ENCODE measurements at regions not wholly inside any gene's neighbourhood (a gene's known extent, or its start where the extent isn't known, plus 50 kb on each side); places are given as distances from the start of the nearest gene placed in this dataset.

DNA sequence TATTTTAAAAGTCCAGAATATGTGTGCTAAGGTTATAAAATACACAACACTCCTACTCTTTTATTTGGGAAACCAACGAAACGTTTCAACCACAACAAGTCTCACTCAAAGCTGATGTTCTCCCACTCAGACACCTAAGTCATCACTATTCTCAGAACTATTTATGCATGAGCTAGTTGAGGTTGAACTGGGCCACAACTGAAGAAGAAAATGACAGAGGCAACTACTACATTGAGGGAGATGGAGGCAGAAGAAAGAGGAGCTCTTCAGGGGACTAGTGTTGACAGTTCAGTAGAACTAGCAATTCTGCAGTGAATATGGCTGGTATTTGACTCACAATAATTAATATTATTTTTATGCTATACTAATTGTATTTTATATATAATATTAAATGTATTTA, 198.2 kb downstream of the SEC16B start:
- Histone ChIP-seq H3K79me2 (ENCODE audit: insufficient read depth, low read length) (no peaks in the 10 kb centered on the region), H3K9ac (ENCODE audit: low read depth, low read length, poor library complexity, severe bottlenecking) (no peak overlapping the region), H3K9me2 (replicated peaks; ENCODE audit: low read depth, low read length) (no peaks in the 10 kb centered on the region), H3K4me3 (ENCODE audit: low read length, poor library complexity, severe bottlenecking) (no peak overlapping the region), H3F3A (ENCODE audit: low read depth) (no peaks in the 10 kb centered on the region), H2AFZ (ENCODE audit: low read length) (no peak overlapping the region), H4K20me1 (ENCODE audit: insufficient read depth, low read length, poor library complexity, severe bottlenecking) (no peaks in the 10 kb centered on the region), H3K36me3 (ENCODE audit: insufficient read depth, low read length) (no peaks in the 10 kb centered on the region), H3K4me1 (ENCODE audit: insufficient read depth, low read length, poor library complexity, severe bottlenecking) (no peaks in the 10 kb centered on the region), H3K9me3 (ENCODE audit: insufficient read depth, low read depth, low read length) (peaks cover 13% of the 10 kb centered on the region; the same call in 1 of the 2 replicates), H3K27me3 (ENCODE audit: insufficient read depth, low read length, poor library complexity, severe bottlenecking) (no peaks in the 10 kb centered on the region), H3K4me2 (ENCODE audit: low read depth, low read length, poor library complexity, severe bottlenecking) (no peak overlapping the region)
- TF ChIP-seq, protein P1, sequence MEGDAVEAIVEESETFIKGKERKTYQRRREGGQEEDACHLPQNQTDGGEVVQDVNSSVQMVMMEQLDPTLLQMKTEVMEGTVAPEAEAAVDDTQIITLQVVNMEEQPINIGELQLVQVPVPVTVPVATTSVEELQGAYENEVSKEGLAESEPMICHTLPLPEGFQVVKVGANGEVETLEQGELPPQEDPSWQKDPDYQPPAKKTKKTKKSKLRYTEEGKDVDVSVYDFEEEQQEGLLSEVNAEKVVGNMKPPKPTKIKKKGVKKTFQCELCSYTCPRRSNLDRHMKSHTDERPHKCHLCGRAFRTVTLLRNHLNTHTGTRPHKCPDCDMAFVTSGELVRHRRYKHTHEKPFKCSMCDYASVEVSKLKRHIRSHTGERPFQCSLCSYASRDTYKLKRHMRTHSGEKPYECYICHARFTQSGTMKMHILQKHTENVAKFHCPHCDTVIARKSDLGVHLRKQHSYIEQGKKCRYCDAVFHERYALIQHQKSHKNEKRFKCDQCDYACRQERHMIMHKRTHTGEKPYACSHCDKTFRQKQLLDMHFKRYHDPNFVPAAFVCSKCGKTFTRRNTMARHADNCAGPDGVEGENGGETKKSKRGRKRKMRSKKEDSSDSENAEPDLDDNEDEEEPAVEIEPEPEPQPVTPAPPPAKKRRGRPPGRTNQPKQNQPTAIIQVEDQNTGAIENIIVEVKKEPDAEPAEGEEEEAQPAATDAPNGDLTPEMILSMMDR (conservative IDR thresholded peaks at IDR 0.05; ENCODE audit: low read length), result no peak
- TF ChIP-seq EZH2phosphoT487 (IDR thresholded peaks at IDR 0.05; ENCODE audit: borderline replicate concordance), result no peak

DNA sequence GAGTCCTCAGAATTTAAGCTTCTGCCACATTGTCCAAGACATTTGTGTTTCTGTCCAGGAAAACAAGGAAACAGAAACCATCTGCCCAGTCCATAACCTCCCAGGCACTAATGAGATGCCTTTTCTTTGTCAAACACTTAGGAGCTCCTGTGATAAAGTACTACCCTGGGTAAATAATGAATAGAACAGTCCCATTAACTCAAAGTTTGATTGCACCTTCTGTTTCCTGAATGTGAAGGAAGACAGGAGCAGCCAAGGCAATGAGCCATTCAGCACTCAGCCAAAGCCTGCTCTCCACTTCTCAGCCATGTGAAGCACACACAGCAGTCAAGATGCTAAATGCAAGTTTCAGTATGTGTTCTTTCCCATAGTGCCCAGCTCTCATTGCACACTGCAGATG, 199.8 kb downstream of the SEC16B start:
- no peaks in the 10 kb centered on the region for H3K36me3 ChIP-seq (ENCODE audit: insufficient read depth, low read length)
- TF ChIP-seq EZH2phosphoT487 (IDR thresholded peaks at IDR 0.05; ENCODE audit: borderline replicate concordance), result no peak
- TF ChIP-seq, protein P1 (conservative IDR thresholded peaks at IDR 0.05; ENCODE audit: low read length), result no peak
- peaks cover 13% of the 10 kb centered on the region; the same call in 1 of the 2 replicates for H3K9me3 ChIP-seq (ENCODE audit: insufficient read depth, low read depth, low read length)
- no peaks in the 10 kb centered on the region for H3K79me2 ChIP-seq (ENCODE audit: insufficient read depth, low read length)
- H4K20me1 ChIP-seq (ENCODE audit: insufficient read depth, low read length, poor library complexity, severe bottlenecking), result no peaks in the 10 kb centered on the region
- no peaks in the 10 kb centered on the region for H3K4me1 ChIP-seq (ENCODE audit: insufficient read depth, low read length, poor library complexity, severe bottlenecking)
- H3K9me2 ChIP-seq (replicated peaks; ENCODE audit: low read depth, low read length), result no peaks in the 10 kb centered on the region
- H3K27me3 ChIP-seq (ENCODE audit: insufficient read depth, low read length, poor library complexity, severe bottlenecking), result no peaks in the 10 kb centered on the region
- H3K4me3 ChIP-seq (ENCODE audit: low read length, poor library complexity, severe bottlenecking), result no peak overlapping the region
- H2AFZ ChIP-seq (ENCODE audit: low read length), result no peak overlapping the region
- H3F3A ChIP-seq (ENCODE audit: low read depth), result no peaks in the 10 kb centered on the region
- no peak overlapping the region for H3K9ac ChIP-seq (ENCODE audit: low read depth, low read length, poor library complexity, severe bottlenecking)
- no peak overlapping the region for H3K4me2 ChIP-seq (ENCODE audit: low read depth, low read length, poor library complexity, severe bottlenecking)

DNA sequence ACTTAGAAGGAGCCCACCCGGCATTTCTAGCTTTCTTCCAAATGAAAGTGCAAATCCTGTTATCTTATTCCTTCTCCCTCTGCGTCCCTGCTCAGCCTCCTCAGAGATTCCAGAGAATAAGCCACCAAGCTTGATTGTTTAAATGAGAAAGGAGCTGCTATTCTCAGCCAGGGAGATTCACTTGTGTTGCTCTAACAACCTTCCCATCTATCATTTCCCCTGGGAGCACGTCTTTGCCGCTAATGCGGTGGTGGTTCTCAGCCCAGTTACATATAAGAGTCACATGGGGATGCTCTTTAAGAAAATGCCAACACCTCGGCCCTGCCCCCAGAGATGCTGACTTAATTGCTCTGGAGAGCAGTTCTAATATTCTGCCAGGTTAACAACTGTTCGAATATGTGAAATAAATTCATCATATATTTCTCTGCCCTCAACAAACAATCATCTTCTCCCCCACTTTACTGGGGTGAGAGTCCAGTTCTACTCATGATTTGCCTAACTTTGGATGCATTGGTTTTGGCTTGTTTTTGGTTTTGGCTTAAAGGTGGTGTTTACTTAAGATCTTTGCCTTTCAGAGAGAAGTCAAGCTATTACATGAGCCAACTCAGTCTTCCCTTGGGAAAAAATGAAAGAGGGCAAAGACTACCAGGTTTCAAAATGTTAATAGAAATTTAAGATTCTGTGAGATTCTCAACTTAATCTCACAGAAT, 213.9 kb downstream of the SEC16B start:
- H4K20me1 ChIP-seq (ENCODE audit: insufficient read depth, low read length, poor library complexity, severe bottlenecking), result no peaks in the 10 kb centered on the region
- H3K9me3 ChIP-seq (ENCODE audit: insufficient read depth, low read depth, low read length), result no peaks in the 10 kb centered on the region
- no peaks in the 10 kb centered on the region for H3K79me2 ChIP-seq (ENCODE audit: insufficient read depth, low read length)
- H3K4me3 ChIP-seq (ENCODE audit: low read length, poor library complexity, severe bottlenecking), result no peak overlapping the region
- no peak for TF ChIP-seq EZH2phosphoT487 (IDR thresholded peaks at IDR 0.05; ENCODE audit: borderline replicate concordance)
- TF ChIP-seq, protein P1 (conservative IDR thresholded peaks at IDR 0.05; ENCODE audit: low read length), result no peak
- no peak overlapping the region for H3K4me2 ChIP-seq (ENCODE audit: low read depth, low read length, poor library complexity, severe bottlenecking)
- no peaks in the 10 kb centered on the region for H3K9me2 ChIP-seq (replicated peaks; ENCODE audit: low read depth, low read length)
- no peaks in the 10 kb centered on the region for H3K36me3 ChIP-seq (ENCODE audit: insufficient read depth, low read length)
- no peaks in the 10 kb centered on the region for H3F3A ChIP-seq (ENCODE audit: low read depth)
- no peak overlapping the region for H3K9ac ChIP-seq (ENCODE audit: low read depth, low read length, poor library complexity, severe bottlenecking)
- H3K4me1 ChIP-seq (ENCODE audit: insufficient read depth, low read length, poor library complexity, severe bottlenecking), result no peaks in the 10 kb centered on the region
- no peaks in the 10 kb centered on the region for H3K27me3 ChIP-seq (ENCODE audit: insufficient read depth, low read length, poor library complexity, severe bottlenecking)
- no peak overlapping the region for H2AFZ ChIP-seq (ENCODE audit: low read length)
